Activated CD8-positive, alpha-beta T cell treated with anti-CD3 and anti-CD28 coated beads for 36 hours (primary cell): ENCODE measurements at regions not wholly inside any gene's neighbourhood (a gene's known extent, or its start where the extent isn't known, plus 50 kb on each side); places are given as distances from the start of the nearest gene placed in this dataset.

Experiments used
- ATAC-seq: fragments of 200-7000 bp; cut with Tn5 transposase; one replicate; pipeline ENCODE4 v1.10.0; 2021; ENCODE audit warnings: mild to moderate bottlenecking, moderate library complexity
- CTCF ChIA-PET: fragments of 350-600 bp; sonication (Branson Sonifier 250); formaldehyde crosslinking; loops from one replicate; lab custom pipeline; 2021; ENCODE audit warnings: antibody characterized with exemption; lab: Charles Lee
- POLR2A ChIA-PET: fragments of 350-600 bp; sonication (Branson Sonifier 250); formaldehyde crosslinking; loops from one replicate; lab custom pipeline; 2021; ENCODE audit warnings: antibody characterized with exemption; lab: Charles Lee
- DNase-seq: peaks from one replicate; pipeline ENCODE4 v3.0.0-alpha.2; 2020
- H3K27ac Mint-ChIP-seq: one replicate; pipeline ENCODE4 v1.8.0; 2021; ENCODE audit warnings: mild to moderate bottlenecking, mixed read lengths
- H3K27me3 Mint-ChIP-seq: one replicate; pipeline ENCODE4 v1.8.0; 2021; ENCODE audit warnings: mixed read lengths
- H3K36me3 Mint-ChIP-seq: one replicate; pipeline ENCODE4 v1.8.0; 2021; ENCODE audit warnings: low read depth, mixed read lengths
- H3K4me1 Mint-ChIP-seq: one replicate; pipeline ENCODE4 v1.8.0; 2021; ENCODE audit warnings: low read depth, mixed read lengths
- H3K4me3 Mint-ChIP-seq: one replicate; pipeline ENCODE4 v1.8.0; 2021; ENCODE audit warnings: mild to moderate bottlenecking, moderate library complexity, mixed read lengths
- H3K9me3 Mint-ChIP-seq: one replicate; pipeline ENCODE4 v1.8.0; 2021; ENCODE audit warnings: mixed read lengths
- CTCF ChIP-seq: fragments of 200-600 bp; IDR thresholded peaks from one replicate; pipeline ENCODE4 v1.8.0; 2022; ENCODE audit warnings: antibody characterized with exemption, mild to moderate bottlenecking
- intact Hi-C: fragments of 100-400 bp; cut with micrococcal nuclease; formaldehyde crosslinking; loops from one replicate; pipeline ENCODE4 v1.10.0; 2022

GRCh38 chr16:51987519-51987918, 559.4 kb downstream of the TOX3 start:
- Mint-ChIP-seq H3K27ac (no peak overlapping the region), H3K4me3 (no peak overlapping the region), H3K27me3 (no peaks in the 10 kb centered on the region), H3K4me1 (no peaks in the 10 kb centered on the region), H3K36me3 (no peaks in the 10 kb centered on the region), H3K9me3 (peaks cover 5% of the 10 kb centered on the region)
- no peak for DNase-seq
- POLR2A ChIA-PET, result no interaction called here
- CTCF ChIA-PET, result no interaction called here
- intact Hi-C loops, result no loop called here
- no peak for ATAC-seq
- TF ChIP-seq CTCF, result no peak

GRCh38 chr16:51986717-51987116, 560.2 kb downstream of the TOX3 start:
- no peaks in the 10 kb centered on the region for H3K36me3 Mint-ChIP-seq
- H3K4me3 Mint-ChIP-seq, result no peak overlapping the region
- ATAC-seq, result no peak
- H3K4me1 Mint-ChIP-seq, result no peaks in the 10 kb centered on the region
- H3K9me3 Mint-ChIP-seq, result peaks cover 5% of the 10 kb centered on the region
- ChIA-PET POLR2A (no interaction called here), CTCF (no interaction called here)
- no peaks in the 10 kb centered on the region for H3K27me3 Mint-ChIP-seq
- intact Hi-C loops, result no loop called here
- no peak overlapping the region for H3K27ac Mint-ChIP-seq
- DNase-seq, result no peak
- TF ChIP-seq CTCF, result no peak

- ChIA-PET POLR2A (no interaction called here), CTCF (no interaction called here)
- ATAC-seq (no peak), DNase-seq (no peak)
- H3K9me3 Mint-ChIP-seq, result peaks cover 5% of the 10 kb centered on the region
- H3K4me1 Mint-ChIP-seq, result no peaks in the 10 kb centered on the region
- H3K27ac Mint-ChIP-seq, result no peak overlapping the region
- no peak overlapping the region for H3K4me3 Mint-ChIP-seq
- intact Hi-C loops, result no loop called here
- TF ChIP-seq CTCF, result no peak
- no peaks in the 10 kb centered on the region for H3K36me3 Mint-ChIP-seq
- H3K27me3 Mint-ChIP-seq, result no peaks in the 10 kb centered on the region
Measured at GRCh38 chr16:51986301-51986700, 560.6 kb downstream of the TOX3 start.

GRCh38 chr16:51985126-51985525, 561.8 kb downstream of the TOX3 start:
- no peak for DNase-seq

GRCh38 chr16:51984395-51984794, 562.5 kb downstream of the TOX3 start:
- TF ChIP-seq CTCF, result no peak
- Mint-ChIP-seq H3K4me1 (no peaks in the 10 kb centered on the region), H3K4me3 (no peak overlapping the region), H3K27ac (no peak overlapping the region), H3K9me3 (peaks cover 5% of the 10 kb centered on the region), H3K27me3 (no peaks in the 10 kb centered on the region), H3K36me3 (no peaks in the 10 kb centered on the region)
- ATAC-seq (no peak), DNase-seq (no peak)
- POLR2A ChIA-PET, result interaction anchor here (0.7 kb wide), 1 partner anchor 12 kb away, joined by 3 read pairs; no protein-coding TSS in a partner anchor
- CTCF ChIA-PET, result interaction anchor here (3.2 kb wide), 1 partner anchor 166 kb away, joined by 15 read pairs; no protein-coding TSS in a partner anchor
- intact Hi-C loops, result no loop called here

More at GRCh38 chr16:51985126-51985525, 561.8 kb downstream of the TOX3 start:
- Mint-ChIP-seq H3K27me3 (no peaks in the 10 kb centered on the region), H3K9me3 (peaks cover 3% of the 10 kb centered on the region), H3K27ac (no peak overlapping the region), H3K4me1 (no peaks in the 10 kb centered on the region), H3K36me3 (no peaks in the 10 kb centered on the region), H3K4me3 (no peak overlapping the region)
- CTCF ChIA-PET, result no interaction called here
- TF ChIP-seq CTCF, result no peak
- intact Hi-C loops, result no loop called here
- no peak for ATAC-seq
- POLR2A ChIA-PET, result no interaction called here
